Uterus (tissue), 2 donors: ENCODE measurements at regions not wholly inside any gene's neighbourhood (a gene's known extent, or its start where the extent isn't known, plus 50 kb on each side); places are given as distances from the start of the nearest gene placed in this dataset.
"Not testable (repeated sequence)": the region's sequence is repeated elsewhere in the genome, so short reads cannot be mapped to it uniquely, and the experiment has no call there.

Source experiments
- POLR2A ChIP-seq, 2 donors: fragments of 450-650 bp; IDR thresholded peaks; one replicate each; pipeline ENCODE4 v1.6.1; 2016; ENCODE audit warnings: antibody characterized with exemption in 2 of 2, mild to moderate bottlenecking in 1 of 2, moderate library complexity in 1 of 2
- TF ChIP-seq, protein P1 (sequence below), 4 experiments: fragments of 200-600 bp in 2 of 4; fragments of 450-650 bp in 2 of 4; sonication (generic) in 2 of 4; IDR thresholded peaks; one replicate each; pipeline ENCODE4 v1.5.1; 2016 to 2019; ENCODE audit warnings: antibody characterized with exemption in 4 of 4, mild to moderate bottlenecking in 2 of 4, moderate library complexity in 1 of 4

DNA sequence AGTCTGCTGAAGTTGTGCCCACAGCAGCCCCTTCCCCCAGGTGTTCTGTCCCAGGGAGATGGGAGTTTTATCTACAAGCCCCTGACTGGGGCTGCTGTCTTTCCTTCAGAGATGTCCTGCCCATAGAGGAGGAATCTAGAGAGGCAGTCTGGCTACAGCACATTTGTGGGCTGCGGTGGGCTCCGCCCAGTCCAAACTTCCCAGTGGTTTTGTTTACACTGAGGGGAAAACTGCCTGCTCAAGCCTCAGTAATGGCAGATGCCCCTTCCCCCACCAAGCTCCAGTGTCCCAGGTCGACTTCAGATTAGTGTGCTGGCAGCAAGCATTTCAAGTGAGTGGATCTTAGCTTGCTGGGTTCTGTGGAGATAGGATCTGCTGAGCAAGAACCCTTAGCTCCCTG lies 267.4 kb upstream of the RAI14 start:
- TF ChIP-seq POLR2A (IDR thresholded peaks at IDR 0.05), result not testable (repeated sequence)
- TF ChIP-seq, protein P1, sequence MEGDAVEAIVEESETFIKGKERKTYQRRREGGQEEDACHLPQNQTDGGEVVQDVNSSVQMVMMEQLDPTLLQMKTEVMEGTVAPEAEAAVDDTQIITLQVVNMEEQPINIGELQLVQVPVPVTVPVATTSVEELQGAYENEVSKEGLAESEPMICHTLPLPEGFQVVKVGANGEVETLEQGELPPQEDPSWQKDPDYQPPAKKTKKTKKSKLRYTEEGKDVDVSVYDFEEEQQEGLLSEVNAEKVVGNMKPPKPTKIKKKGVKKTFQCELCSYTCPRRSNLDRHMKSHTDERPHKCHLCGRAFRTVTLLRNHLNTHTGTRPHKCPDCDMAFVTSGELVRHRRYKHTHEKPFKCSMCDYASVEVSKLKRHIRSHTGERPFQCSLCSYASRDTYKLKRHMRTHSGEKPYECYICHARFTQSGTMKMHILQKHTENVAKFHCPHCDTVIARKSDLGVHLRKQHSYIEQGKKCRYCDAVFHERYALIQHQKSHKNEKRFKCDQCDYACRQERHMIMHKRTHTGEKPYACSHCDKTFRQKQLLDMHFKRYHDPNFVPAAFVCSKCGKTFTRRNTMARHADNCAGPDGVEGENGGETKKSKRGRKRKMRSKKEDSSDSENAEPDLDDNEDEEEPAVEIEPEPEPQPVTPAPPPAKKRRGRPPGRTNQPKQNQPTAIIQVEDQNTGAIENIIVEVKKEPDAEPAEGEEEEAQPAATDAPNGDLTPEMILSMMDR (IDR thresholded peaks at IDR 0.05), result not testable (repeated sequence)
